KMS-11 (cell line): ENCODE measurements at regions not wholly inside any gene's neighbourhood (a gene's known extent, or its start where the extent isn't known, plus 50 kb on each side); places are given as distances from the start of the nearest gene placed in this dataset.

ENCODE experiments used
- H2AFZ ChIP-seq: fragments of 200-600 bp; sonication (generic); 2 replicates; pipeline ENCODE4 v1.6.1; 2016; ENCODE audit warnings: antibody characterized with exemption, mixed run types, low read depth
- H3K27ac ChIP-seq: fragments of 200-600 bp; sonication (generic); 2 replicates; pipeline ENCODE4 v1.6.1; 2016; ENCODE audit warnings: mild to moderate bottlenecking, mixed run types
- H3K27me3 ChIP-seq: fragments of 200-600 bp; sonication (generic); 2 replicates; pipeline ENCODE4 v1.6.1; 2017; ENCODE audit warnings: mild to moderate bottlenecking, low read depth, mixed run types, moderate library complexity; ENCODE audit not compliant: insufficient read depth
- H3K36me3 ChIP-seq: fragments of 200-600 bp; sonication (generic); 2 replicates; pipeline ENCODE4 v1.6.1; 2017; ENCODE audit warnings: mild to moderate bottlenecking, mixed run types; ENCODE audit not compliant: insufficient read depth
- H3K4me1 ChIP-seq: fragments of 200-600 bp; sonication (generic); 2 replicates; pipeline ENCODE4 v1.6.1; 2016; ENCODE audit warnings: mild to moderate bottlenecking, low read depth, mixed run types; ENCODE audit not compliant: poor library complexity, severe bottlenecking
- H3K4me2 ChIP-seq: fragments of 200-600 bp; sonication (generic); 2 replicates; pipeline ENCODE4 v1.7.0; 2016; ENCODE audit warnings: mild to moderate bottlenecking, mixed run types
- H3K4me3 ChIP-seq: fragments of 200-600 bp; sonication (generic); IDR thresholded peaks from 2 replicates; pipeline ENCODE4 v1.6.1; 2017; ENCODE audit warnings: low read depth, low read length, mixed read lengths; ENCODE audit not compliant: insufficient read depth
- H3K79me2 ChIP-seq: fragments of 200-600 bp; sonication (generic); 2 replicates; pipeline ENCODE4 v1.6.1; 2016; ENCODE audit warnings: low read depth, mixed run types; ENCODE audit not compliant: insufficient read depth
- H3K9ac ChIP-seq: fragments of 200-600 bp; sonication (generic); 2 replicates; pipeline ENCODE4 v1.6.1; 2016; ENCODE audit warnings: mild to moderate bottlenecking, mixed run types
- H4K20me1 ChIP-seq: fragments of 200-600 bp; sonication (generic); 2 replicates; pipeline ENCODE4 v1.6.1; 2016; ENCODE audit warnings: mild to moderate bottlenecking, mixed run types; ENCODE audit not compliant: insufficient read depth
- TF ChIP-seq, protein P1 (sequence below): fragments of 200-600 bp; sonication (generic); conservative IDR thresholded peaks from 2 replicates; pipeline ENCODE4 v1.6.1; 2017; ENCODE audit warnings: low read depth, mild to moderate bottlenecking, antibody characterized with exemption, low read length, moderate library complexity, mixed read lengths

DNA sequence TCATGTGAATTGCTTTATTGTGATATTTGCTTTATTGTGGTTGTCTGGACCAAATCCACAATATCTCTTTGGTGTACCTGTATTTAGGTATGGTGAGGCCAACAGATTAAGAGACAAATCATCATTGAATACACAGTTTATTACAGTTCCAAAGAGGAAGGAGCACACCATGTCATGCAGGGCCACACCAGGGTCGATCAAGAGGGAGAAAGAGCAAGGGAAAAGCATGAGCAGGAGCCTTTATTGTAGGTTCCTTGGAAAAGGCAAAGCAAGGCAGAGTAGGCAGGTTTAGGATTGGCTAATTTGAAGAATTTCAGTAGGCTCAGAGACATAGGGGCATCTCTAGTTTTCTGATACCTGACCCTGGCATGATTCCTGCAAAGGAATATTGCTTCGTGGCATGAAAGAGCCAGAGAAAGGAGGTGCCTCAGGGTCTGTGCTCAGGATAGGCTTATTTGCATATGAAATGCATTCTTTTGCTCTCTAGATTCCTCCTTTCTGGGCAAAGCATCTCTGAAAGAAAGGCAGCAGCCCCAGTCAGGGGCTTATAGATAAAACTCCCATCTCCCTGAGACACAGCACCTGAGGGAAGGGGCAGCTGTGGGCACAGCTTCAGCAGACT, 214.2 kb upstream of the ERBB4 start:
- H3K4me1 ChIP-seq, result no peaks in the 10 kb centered on the region
- no peaks in the 10 kb centered on the region for H3K27me3 ChIP-seq
- H3K79me2 ChIP-seq, result no peaks in the 10 kb centered on the region
- H3K27ac ChIP-seq, result no peak overlapping the region
- TF ChIP-seq, protein P1, sequence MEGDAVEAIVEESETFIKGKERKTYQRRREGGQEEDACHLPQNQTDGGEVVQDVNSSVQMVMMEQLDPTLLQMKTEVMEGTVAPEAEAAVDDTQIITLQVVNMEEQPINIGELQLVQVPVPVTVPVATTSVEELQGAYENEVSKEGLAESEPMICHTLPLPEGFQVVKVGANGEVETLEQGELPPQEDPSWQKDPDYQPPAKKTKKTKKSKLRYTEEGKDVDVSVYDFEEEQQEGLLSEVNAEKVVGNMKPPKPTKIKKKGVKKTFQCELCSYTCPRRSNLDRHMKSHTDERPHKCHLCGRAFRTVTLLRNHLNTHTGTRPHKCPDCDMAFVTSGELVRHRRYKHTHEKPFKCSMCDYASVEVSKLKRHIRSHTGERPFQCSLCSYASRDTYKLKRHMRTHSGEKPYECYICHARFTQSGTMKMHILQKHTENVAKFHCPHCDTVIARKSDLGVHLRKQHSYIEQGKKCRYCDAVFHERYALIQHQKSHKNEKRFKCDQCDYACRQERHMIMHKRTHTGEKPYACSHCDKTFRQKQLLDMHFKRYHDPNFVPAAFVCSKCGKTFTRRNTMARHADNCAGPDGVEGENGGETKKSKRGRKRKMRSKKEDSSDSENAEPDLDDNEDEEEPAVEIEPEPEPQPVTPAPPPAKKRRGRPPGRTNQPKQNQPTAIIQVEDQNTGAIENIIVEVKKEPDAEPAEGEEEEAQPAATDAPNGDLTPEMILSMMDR, result no peak
- H3K36me3 ChIP-seq, result no peaks in the 10 kb centered on the region
- H3K9ac ChIP-seq, result no peak overlapping the region
- no peak overlapping the region for H3K4me3 ChIP-seq
- no peaks in the 10 kb centered on the region for H4K20me1 ChIP-seq
- no peak overlapping the region for H3K4me2 ChIP-seq
- no peak overlapping the region for H2AFZ ChIP-seq

DNA sequence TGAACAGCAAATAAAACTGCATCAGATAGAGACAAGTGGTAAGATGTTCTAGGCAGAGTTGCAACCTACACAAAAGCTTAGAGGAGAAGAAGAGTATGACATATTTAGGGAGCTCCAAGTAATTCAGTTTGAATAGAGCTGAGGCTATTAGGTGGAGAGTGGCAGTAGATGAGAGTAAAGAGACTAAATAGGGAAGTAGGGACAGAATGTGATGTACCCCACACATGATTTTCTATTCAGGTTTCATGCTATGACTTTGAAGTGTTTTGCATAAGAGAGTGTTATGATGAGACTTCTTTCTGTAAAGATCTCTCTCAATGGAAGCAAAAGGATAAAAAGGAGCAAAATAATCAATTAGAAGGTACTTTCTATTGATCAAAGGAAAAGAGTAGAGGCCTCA, 206.8 kb upstream of the ERBB4 start:
- Histone ChIP-seq H4K20me1 (no peaks in the 10 kb centered on the region), H3K4me2 (no peak overlapping the region)
- TF ChIP-seq, protein P1, result no peak

DNA sequence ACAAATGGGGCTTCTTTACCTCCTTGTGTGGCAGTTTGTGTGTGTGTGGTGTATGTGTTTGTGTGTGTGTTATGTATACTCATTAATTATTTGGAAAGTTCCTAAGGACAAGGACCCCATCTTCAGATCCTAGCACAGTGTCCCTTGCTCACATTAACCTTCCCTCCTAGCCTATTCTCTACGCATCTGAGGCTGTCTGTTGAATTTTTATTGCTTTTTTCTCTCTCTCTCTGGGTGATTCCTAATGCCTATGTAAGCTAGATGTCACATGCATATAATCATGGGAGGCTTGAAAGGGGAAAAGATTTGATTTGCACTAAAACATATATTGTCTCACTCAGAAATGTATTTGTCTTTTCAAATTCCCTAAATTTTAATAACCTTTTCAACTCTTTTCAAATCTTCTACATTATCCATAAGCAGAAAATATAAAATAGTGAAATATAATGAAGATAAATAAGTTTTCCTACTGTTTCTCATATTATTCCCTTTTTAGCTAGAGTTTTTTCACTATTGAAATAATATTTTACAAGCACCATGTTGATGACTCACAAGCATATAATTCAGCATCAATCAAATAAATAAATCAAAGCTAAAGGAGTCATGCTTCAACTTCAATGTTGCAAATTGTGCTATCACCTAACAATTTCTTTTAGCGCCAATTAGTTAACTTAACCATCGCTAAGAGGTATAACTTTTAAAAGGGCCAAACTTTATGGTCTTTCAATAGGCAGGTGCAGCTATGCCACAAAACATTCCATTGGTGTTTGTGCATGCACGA, 199.0 kb upstream of the ERBB4 start:
- TF ChIP-seq, protein P1, result no peak
- H4K20me1 ChIP-seq, result no peaks in the 10 kb centered on the region
- H3K27ac ChIP-seq, result no peak overlapping the region
- H3K4me1 ChIP-seq, result peaks cover 18% of the 10 kb centered on the region
- no peaks in the 10 kb centered on the region for H3K27me3 ChIP-seq
- no peaks in the 10 kb centered on the region for H3K36me3 ChIP-seq
- no peak overlapping the region for H3K9ac ChIP-seq
- no peak overlapping the region for H3K4me3 ChIP-seq
- no peaks in the 10 kb centered on the region for H3K79me2 ChIP-seq
- no peak overlapping the region for H2AFZ ChIP-seq
- H3K4me2 ChIP-seq, result no peak overlapping the region

More for the DNA sequence above, 206.8 kb upstream of the ERBB4 start:
- no peak overlapping the region for H2AFZ ChIP-seq
- H3K27me3 ChIP-seq, result no peaks in the 10 kb centered on the region
- no peaks in the 10 kb centered on the region for H3K36me3 ChIP-seq
- H3K27ac ChIP-seq, result no peak overlapping the region
- H3K4me1 ChIP-seq, result no peaks in the 10 kb centered on the region
- no peak overlapping the region for H3K4me3 ChIP-seq
- H3K79me2 ChIP-seq, result no peaks in the 10 kb centered on the region
- H3K9ac ChIP-seq, result no peak overlapping the region

DNA sequence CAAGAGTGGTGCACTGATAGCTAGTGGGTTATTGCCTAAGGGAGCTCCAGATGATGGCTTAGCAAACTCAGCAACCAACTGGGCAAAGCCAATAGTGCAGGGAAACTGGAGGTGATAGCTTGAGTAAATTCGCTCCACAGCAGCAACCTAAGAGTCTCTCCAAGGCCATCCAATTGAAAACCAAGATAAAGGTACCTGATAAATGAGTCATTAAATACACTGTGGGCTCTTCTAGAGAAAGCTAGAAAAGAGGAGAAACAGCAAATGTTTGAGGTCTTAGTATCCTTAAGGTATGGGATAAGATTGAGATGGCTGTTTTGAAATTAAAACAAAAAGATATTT, 197.8 kb upstream of the ERBB4 start:
- no peaks in the 10 kb centered on the region for H4K20me1 ChIP-seq
- H2AFZ ChIP-seq, result no peak overlapping the region
- H3K4me2 ChIP-seq, result no peak overlapping the region
- H3K4me1 ChIP-seq, result peaks cover 27% of the 10 kb centered on the region
- no peak overlapping the region for H3K4me3 ChIP-seq
- H3K36me3 ChIP-seq, result no peaks in the 10 kb centered on the region
- H3K79me2 ChIP-seq, result no peaks in the 10 kb centered on the region
- TF ChIP-seq, protein P1, result no peak
- no peak overlapping the region for H3K27ac ChIP-seq
- no peaks in the 10 kb centered on the region for H3K27me3 ChIP-seq
- H3K9ac ChIP-seq, result no peak overlapping the region
